HG02623 (cell line): ENCODE measurements at regions not wholly inside any gene's neighbourhood (a gene's known extent, or its start where the extent isn't known, plus 50 kb on each side); places are given as distances from the start of the nearest gene placed in this dataset.
"Not testable (repeated sequence)": the region's sequence is repeated elsewhere in the genome, so short reads cannot be mapped to it uniquely, and the experiment has no call there.

Experiments
- ATAC-seq: cut with Tn5 transposase; IDR thresholded peaks from one replicate; pipeline ENCODE4 v1.9.1; 2021; ENCODE audit warnings: moderate library complexity; ENCODE audit not compliant: unreplicated experiment

DNA sequence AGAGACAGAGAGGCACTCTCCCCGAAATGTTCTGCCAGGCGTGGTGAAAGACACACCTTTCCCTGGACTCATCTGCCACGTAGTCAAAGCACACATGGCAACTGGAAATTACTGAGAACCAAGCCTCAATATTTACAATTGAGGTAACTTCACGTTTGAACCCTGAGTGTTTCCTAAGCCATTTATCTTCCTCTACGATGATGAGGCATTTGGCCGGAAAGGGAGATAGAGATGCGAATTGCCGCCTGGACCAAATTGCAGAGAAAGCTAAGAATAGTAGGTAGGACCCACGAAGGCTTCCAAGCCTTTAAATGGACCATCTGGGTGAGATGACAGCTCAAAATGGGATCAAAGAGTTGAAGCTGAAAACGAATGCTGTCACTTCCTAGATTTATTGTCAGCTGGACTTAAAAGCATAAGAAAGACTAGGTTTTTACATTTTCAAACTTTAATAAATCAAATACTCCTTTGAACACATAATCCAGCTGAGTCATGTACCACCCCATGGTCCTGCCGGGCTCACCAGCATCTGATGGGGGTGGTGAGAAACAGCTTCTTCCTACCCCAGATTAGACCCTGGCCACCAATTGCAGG lies 135.6 kb upstream of the LYZL2 start:
- ATAC-seq = no peak

DNA sequence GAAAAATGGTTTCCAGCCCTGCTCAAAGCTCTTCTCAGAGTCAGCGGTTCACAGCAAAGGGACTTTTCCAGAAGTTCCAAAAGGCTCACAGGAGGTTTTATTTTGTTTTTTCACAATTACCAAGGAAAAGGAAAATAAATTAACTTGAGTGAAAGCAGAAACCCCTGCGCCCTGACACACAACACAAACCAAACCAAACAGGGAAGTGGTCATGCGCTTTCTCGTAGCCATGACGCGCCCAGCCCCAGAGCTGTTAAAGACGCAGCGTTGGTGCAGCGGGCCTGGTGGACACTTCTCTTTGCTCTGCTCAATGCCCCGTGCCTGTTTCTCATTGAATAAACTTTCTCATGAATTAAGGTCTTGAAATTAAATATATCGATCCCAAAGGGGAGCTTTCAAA lies 134.4 kb upstream of the LYZL2 start:
- ATAC-seq = no peak

DNA sequence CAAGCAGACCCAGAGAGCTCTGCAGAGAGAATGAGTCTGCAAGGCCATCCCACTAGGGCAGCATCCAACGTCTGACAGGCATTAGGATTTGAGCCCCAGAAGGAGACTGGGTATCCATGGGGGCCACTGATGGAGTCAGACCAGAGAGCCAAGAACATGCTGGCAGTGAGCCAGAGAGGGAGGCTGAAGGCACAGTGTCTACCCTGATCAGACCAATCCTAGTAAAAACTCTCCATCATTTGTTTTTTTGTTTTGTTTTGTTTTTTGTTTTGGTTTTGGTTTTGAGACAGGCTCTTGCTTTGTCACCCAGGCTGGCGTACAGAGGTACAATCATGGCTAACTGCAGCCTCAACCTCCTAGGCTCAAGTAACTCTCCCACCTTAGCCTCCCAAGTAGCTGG lies 133.1 kb upstream of the LYZL2 start:
- no peak for ATAC-seq

DNA sequence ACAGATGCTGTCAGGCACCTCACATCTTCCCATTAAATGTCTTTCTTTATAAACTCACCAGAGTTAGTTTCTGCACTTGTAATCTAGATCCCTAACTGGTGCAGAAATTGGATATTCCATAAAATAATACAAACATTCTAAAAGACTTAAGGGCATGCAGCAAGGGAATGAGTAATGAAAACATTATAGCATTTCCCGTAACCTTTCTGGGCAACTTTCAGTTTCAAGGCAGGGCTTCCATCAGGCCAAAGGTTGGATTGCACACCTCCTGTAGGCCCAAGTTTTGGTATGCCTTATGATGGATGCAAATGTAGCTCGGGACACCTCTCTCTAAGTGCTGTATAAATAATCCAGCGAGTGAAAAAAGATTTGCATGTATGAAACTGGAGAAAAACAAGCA lies 129.9 kb upstream of the LYZL2 start:
- ATAC-seq = no peak

DNA sequence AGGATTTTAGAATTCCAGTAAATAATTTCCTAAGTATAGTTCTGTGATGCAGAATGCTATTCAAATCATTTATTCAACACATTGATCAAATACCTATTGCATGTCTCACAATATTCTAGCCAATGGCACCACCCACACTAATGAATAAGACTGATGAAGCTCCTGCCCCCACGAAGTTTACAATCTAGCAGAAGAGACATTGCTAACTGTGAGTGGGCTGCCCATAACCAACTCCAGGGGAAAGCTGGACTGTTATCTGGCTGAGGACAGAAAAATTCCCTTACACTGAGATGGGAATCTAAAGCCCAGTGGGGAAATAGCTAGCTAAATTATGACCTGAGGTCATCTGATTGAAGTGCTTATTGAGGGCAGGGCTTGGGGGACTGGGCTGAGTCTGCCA lies 128.8 kb upstream of the LYZL2 start:
- no peak for ATAC-seq

DNA sequence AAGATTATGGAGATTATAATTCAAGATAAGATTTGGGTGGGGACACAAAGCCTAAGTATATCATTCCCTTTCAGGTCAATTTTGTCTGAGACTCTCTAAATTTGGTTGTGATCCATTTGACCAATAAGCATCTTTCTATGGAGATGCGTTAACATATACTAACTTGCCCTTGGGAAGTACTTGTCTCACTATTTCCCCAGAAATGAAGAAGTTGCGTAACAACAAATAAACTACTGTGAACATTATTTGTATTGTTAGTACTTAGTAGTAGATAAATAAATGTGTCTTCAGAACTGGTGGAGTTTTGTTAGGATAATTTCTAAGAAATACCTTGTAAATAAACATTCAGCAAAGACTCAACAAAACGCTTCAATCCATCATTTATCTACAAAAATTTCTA lies 127.3 kb upstream of the LYZL2 start:
- no peak for ATAC-seq

DNA sequence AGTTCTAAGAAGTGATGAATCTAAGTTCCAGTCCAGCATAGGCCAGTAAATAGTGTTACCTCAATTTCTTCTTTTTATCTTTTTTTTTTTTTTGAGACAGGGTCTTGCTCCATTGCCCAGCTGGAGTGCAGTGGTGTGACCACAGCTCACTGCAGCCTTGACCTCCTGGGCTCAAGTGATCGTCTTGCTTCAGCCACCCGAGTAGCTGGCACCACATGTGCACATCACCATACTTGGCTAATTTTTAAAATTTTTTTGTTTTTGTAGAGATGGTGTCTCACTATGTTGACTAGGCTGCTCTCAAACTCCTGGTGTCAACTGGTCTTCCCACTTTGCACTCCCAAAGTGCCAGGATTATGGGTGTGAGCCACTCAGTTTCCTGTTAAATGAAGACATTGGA lies 126.6 kb upstream of the LYZL2 start:
- no peak for ATAC-seq

DNA sequence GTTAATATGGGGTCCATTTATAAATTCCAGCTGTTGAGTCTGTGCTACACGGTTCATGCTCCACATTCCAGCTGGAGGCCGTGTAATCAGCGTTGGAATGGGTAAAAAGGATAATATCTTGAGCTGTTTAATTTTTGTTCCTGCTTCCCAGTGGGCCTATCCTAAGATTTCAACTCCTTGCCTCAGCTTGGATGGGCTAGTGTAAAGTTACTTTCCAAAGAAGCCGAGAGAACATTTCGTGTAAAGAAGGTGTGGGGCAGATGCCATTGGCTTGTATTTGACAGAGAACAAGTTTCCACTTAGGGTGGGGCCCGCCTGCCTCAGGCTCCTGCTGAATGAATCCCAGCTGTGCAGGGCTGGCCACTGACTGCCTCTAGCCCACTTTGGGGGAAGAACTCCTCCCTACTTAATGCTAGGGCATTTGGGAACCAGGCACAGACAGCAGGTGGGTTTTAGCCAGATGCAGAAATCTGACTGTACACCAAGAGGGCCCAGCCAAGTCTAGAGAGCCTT lies 125.9 kb upstream of the LYZL2 start:
- no peak for ATAC-seq

DNA sequence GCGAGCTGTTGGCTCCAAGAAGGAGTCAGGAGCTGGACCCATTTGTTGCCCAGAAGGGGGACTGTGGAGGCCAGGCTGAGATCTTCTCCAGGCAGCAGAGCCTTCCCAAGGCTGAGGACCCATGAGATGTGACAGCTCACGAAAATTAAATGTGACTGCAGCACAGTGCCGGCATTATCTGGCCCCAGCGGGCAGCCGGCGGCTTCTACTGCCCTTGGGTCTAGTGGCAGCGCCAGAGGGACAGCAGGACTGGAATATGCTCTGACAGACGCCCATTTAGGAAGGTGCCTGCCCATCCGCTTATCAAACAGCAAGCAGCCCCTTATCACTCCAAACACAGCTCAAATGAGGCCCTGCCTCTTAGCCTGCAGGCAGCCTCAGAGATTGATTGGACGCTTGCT lies 122.9 kb upstream of the LYZL2 start:
- no peak for ATAC-seq

DNA sequence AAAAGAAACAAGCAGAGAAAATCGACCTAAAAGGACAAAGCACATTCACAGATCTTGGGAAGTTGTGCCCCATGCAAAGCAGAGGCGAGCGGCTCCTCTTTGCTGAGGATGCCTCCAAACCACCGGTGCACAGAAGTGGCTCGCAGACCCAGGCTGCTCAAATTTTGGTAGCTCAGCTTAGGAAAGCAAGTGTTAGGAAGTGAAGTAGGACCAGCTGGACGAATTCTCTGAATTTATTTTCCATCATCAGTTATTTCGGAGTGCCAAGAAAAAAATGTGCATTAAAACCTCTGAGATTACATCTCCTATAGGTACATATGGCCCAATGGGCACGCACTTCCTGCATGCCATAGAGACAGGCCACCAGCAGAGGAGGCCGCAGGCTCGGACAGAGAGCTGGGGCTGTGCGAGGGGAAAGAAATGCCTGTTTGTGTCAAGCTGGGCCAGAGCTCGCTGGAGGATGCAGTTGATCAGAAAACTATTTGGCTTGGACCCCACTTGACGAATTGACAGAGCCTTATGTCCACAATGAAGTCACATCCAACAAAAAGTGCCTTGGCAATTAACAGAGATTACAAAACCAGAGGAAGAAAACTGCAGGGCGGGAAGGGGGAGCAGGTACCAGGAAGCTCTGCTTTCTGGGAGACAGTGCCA lies 122.3 kb upstream of the LYZL2 start:
- ATAC-seq = no peak

DNA sequence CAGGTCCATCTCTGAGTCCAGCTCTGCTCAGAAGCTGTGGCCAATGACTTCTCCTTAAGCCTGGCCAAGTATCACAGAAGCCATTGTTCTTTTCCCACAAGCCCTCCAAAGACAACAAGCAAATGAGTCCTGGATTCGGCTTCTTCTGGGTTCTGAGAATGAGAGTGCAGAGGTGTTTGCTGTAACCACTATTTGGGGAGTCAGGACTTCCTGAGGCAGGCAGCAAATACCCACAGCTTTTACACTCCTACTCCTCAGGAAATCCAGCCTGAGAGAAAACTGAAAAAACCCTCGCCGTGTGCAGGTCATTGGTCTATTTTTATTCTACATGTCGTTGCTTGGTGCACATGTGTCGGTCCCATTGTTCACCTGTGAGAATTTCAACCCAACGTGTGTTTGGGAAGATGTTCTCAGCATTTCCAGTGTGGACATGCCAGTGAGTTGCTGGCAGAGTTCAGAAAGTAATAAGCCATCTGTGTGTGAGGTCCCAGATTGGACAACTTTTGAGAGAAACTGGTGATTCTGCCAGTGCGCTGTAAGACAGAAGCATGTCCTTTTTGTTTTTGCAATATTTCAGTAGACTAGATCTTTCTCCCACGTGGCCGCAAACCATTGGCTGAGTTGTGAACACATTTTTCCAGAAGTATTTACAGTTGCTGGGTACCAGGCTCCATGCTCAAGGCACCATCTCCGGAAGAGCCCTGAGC lies 121.6 kb upstream of the LYZL2 start:
- ATAC-seq = no peak

DNA sequence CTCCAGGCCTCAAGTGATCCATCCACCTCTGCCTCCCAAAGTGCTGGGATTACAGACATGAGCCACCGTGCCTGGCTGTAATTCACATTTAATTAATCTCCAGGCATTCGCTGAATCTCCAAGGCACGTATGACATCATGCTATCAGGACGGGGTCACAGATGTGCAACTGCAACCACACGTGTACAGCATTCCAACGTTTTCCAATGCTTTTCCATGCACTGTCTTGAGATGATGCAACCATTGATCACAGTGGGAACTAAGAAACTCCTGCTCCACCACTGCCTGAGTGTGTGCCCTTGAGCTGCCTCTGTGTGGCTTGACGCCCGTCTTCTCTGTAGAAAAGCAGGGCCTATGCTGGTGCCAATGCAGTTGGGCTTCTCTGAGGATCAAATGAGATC lies 119.8 kb upstream of the LYZL2 start:
- no peak for ATAC-seq

DNA sequence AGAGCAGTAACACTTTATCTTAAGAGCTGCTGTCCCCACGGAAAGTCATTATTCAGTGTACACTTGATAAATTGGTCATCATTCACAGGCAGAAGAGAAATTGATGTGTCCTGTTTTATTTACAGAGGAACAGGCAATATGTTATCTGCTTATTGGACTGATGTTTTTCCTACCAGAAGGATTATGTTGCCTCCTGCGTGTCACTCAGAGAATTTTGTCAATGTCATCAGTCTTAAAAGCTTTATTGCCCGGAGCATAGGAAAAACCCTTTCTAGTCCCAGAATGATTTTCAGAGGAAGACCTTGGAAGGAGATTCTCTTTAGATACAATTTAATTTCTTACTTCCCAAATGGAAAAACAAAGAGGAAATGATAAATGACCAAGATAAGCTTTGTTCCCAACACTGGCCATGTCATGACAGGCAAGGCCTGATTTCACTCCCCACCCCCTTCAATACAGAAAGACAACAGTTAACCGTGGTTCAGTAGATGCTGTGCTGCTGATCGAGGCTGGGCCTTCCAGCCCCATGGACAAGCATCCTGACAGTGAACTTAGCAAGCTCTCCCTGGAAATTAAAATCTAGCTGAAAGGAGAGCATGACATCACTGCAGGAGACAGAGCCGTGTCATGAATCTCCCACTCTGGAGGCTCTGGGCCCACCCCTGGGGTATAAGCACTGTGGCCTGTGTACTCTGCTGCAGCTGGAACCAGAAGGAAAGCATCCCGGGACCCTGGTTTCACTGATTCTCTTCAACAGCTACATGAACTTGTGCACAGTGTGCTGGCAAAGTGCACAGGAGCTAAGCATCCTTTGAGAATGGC lies 118.8 kb upstream of the LYZL2 start:
- no peak for ATAC-seq

DNA sequence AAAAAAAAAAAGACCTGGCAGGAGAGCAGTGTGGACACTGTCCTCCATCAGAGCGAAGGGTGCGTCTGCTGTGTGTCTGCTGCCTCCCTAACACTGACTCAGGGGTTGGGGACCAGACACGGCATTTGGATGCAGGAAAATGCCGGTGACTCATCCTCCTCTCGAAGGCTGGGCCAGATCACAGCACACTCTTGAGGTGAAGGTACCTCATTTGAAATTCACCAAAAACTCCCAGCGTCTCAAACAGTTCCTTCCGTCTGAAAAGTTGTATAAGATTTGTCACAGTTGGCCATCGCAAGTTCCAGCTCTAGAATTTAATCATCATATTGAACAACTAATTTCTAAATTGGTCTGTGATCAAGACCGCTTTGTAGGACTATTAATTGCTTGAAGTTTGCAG lies 118.1 kb upstream of the LYZL2 start:
- no peak for ATAC-seq

DNA sequence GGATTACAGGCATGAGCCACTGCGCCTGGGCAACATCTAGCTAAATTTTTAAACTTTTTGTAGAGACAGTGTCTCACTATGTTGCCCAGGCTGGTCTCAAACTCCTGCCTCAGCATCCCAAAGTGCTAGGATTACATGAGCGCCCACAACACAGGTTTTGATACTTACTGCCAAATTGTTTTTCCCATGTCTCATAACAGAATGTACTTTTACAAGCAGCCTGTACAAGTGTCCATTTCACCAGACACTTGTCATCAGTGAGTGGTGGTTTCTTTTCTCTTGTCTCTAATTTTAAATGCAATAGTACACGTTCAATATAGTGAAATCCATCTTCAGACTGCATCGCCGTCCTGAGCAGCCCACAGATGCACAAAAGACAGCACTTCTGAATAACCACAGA lies 116.4 kb upstream of the LYZL2 start:
- no peak for ATAC-seq

DNA sequence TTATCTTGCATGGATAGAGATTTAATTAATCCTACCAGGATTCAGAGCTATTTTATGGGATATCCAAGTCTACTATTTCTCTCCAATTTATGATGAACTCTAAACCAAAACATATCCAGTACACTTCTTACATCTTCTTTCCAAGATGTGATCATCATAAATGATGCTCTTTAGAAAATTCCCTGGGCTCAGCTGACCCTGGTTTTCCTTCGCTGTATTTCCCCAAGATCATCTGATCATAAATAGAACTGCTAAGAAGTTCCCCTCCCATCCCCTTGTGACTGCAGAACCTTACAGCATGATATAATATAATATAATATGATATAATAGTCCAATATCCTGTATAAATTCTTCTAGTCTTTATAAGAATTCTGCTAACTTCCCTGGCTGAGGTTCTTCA lies 114.6 kb upstream of the LYZL2 start:
- ATAC-seq = no peak

DNA sequence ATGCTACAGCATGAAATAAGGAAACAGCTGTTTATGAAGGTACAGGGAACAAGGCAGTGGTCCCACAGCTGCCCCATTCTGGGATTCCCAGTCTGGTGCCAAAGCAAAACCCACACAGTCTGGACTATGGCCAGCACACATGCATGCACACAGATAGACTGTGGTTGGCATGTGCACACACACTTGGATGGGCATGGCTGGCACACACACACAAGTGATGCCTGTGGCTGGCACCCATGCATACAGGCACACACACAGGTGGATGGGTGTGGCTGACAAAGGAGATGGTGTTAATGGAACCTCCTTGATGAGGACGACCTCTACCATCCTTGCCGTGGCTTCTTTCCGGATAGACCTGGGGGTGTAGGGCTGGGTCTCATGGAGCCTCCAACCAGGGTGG lies 114.0 kb upstream of the LYZL2 start:
- ATAC-seq = no peak

DNA sequence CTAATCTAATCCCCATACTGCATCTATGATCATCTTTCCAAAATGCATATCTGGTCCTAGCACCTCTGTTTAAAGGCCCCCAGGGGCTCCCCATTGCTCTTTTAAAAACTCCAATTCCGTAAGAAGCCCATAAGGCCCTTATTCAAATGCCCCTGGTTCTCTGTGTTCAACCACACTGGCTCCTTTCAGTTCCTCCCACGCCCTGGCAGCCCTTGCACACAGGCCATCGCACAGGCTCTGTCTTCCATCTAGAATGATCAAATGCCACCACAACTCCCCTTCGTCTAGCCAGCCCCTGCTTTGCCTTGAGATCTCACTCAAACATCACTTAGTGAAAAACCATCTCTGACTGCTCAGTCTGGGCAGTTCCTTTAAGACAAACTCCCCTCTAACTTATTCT lies 112.9 kb upstream of the LYZL2 start:
- peak; percentile 90 for ATAC-seq

DNA sequence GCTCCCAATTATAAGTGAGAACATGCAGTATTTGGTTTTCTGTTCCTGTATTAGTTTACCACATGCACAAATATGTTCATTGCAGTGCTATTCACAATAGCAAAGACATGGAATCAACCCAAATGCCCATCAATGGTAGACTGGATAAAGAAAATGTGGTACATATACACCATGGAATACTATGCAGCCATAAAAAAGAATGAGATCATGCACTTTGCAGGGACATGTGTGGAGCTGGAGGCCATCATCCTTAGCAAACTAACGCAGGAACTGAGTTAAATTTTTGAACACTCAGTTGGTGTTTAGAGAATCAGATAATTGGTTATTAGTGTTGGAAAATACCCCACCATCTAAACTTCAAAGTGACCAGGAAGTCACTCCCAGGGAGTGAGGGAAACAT lies 111.2 kb upstream of the LYZL2 start:
- not testable (repeated sequence) for ATAC-seq

DNA sequence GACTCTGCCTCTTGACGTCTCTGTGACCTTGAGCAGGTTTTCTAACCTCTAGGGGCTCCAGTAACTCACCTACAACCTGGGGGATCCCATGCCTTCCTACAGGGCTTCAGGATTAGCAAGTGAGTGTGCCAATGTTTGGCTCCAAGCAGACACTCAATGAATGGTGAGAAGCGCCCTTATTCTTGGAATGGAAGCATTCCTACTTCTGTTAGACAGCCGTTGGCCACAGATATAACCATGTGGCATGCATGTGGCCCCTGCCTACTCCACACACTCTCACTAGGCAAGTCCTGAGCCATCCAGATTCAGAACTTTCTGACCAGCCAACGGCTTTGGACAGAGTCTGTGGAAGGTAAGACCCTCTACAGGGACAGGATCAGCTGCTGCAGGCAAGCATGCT lies 108.9 kb upstream of the LYZL2 start:
- ATAC-seq = no peak

DNA sequence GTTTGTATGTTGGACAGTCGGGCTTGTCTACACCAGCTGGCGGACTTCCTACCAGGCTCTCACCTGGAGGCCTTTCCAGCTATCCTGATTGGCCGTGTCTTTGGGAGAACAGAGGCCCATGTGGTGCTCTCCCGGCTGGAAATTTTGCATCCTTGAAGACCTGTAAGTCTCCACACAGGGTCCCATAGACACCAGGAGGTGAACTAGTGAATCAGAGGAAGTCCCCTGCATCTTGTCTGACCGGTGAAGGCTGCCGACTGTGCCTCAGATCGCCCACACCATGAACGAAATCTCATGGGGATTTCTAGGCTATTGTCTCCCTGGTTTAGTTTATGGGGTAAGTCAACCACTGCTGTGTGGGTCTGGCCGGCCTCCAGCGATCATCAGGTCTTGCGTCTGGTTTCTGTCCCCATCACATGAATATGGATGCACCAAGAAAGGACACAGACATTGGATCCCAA lies 108.4 kb upstream of the LYZL2 start:
- ATAC-seq = no peak
